GM23338 (cell line): ENCODE measurements at regions not wholly inside any gene's neighbourhood (a gene's known extent, or its start where the extent isn't known, plus 50 kb on each side); places are given as distances from the start of the nearest gene placed in this dataset.

ENCODE experiments used
- ATAC-seq: fragments of 200-7000 bp; cut with Tn5 transposase; 3 replicates; pipeline ENCODE4 v1.9.1; 2020
- DNase-seq: peaks from one replicate; pipeline ENCODE4 v3.0.0-alpha.2; 2015; ENCODE audit warnings: low spot score
- H2AFZ ChIP-seq: fragments of 200-600 bp; sonication (generic); 2 replicates; pipeline ENCODE4 v1.8.0; 2016; ENCODE audit warnings: antibody characterized with exemption, mild to moderate bottlenecking, moderate library complexity
- H3F3A ChIP-seq: fragments of 200-600 bp; sonication (generic); replicated peaks from 2 replicates; pipeline ENCODE4 v1.8.0; 2017; ENCODE audit warnings: antibody characterized with exemption, mixed run types, low read depth
- H3K27ac ChIP-seq: fragments of 200-600 bp; sonication (generic); 2 replicates; pipeline ENCODE4 v1.6.1; 2016; ENCODE audit warnings: low read depth
- H3K27me3 ChIP-seq: fragments of 200-600 bp; sonication (generic); 2 replicates; pipeline ENCODE4 v1.8.0; 2016; ENCODE audit warnings: mild to moderate bottlenecking, mixed run types, moderate library complexity; ENCODE audit not compliant: insufficient read depth
- H3K36me3 ChIP-seq: fragments of 200-600 bp; sonication (generic); 2 replicates; pipeline ENCODE4 v1.8.0; 2016; ENCODE audit warnings: mild to moderate bottlenecking; ENCODE audit not compliant: insufficient read depth
- H3K4me1 ChIP-seq: fragments of 200-600 bp; sonication (generic); 2 replicates; pipeline ENCODE4 v1.8.0; 2016; ENCODE audit warnings: mild to moderate bottlenecking, moderate library complexity; ENCODE audit not compliant: insufficient read depth
- H3K4me2 ChIP-seq: fragments of 200-600 bp; sonication (generic); 2 replicates; pipeline ENCODE4 v1.7.1; 2017; ENCODE audit warnings: mixed run types
- H3K4me3 ChIP-seq: fragments of 200-600 bp; sonication (generic); 2 replicates; pipeline ENCODE4 v1.6.1; 2016; ENCODE audit warnings: mixed run types
- H3K79me2 ChIP-seq: fragments of 200-600 bp; sonication (generic); replicated peaks from 2 replicates; pipeline ENCODE4 v1.8.0; 2017; ENCODE audit warnings: mild to moderate bottlenecking; ENCODE audit not compliant: insufficient read depth
- H3K9me2 ChIP-seq: fragments of 200-600 bp; sonication (generic); 2 replicates; pipeline ENCODE4 v1.8.0; 2017; ENCODE audit not compliant: insufficient read depth
- H4K20me1 ChIP-seq: fragments of 200-600 bp; sonication (generic); replicated peaks from 2 replicates; pipeline ENCODE4 v1.8.0; 2017; ENCODE audit warnings: mild to moderate bottlenecking; ENCODE audit not compliant: insufficient read depth
- H3K27ac Mint-ChIP-seq: 2 replicates; pipeline ENCODE4 v1.8.0; 2020; ENCODE audit warnings: inconsistent platforms, mild to moderate bottlenecking, moderate library complexity, mixed read lengths
- H3K27me3 Mint-ChIP-seq: 3 replicates; pipeline ENCODE4 v1.8.0; 2022; ENCODE audit warnings: low read depth, mild to moderate bottlenecking, moderate library complexity, mixed read lengths, inconsistent platforms; ENCODE audit not compliant: insufficient read depth, poor library complexity
- H3K36me3 Mint-ChIP-seq: 3 replicates; pipeline ENCODE4 v1.8.0; 2021; ENCODE audit warnings: low read depth, mild to moderate bottlenecking, inconsistent platforms, moderate library complexity, mixed read lengths
- H3K4me1 Mint-ChIP-seq: 3 replicates; pipeline ENCODE4 v1.8.0; 2020; ENCODE audit warnings: mild to moderate bottlenecking, inconsistent platforms, mixed read lengths
- H3K4me3 Mint-ChIP-seq: 3 replicates; pipeline ENCODE4 v1.8.0; 2021; ENCODE audit warnings: moderate library complexity, mild to moderate bottlenecking, inconsistent platforms, mixed read lengths
- H3K9me3 Mint-ChIP-seq: 3 replicates; pipeline ENCODE4 v1.8.0; 2020; ENCODE audit warnings: moderate library complexity, mild to moderate bottlenecking, inconsistent platforms, mixed read lengths
- CTCF ChIP-seq, 2 experiments: fragments of 200-600 bp in 1 of 2; sonication (generic) in 1 of 2; conservative IDR thresholded peaks; 2 replicates each; pipeline versions ENCODE4 v1.5.1 to v1.6.1; 2016 to 2017; ENCODE audit warnings: antibody characterized with exemption in 2 of 2, low read depth in 2 of 2, mild to moderate bottlenecking in 2 of 2, moderate library complexity in 1 of 2
- NANOG ChIP-seq: IDR thresholded peaks from 2 replicates; pipeline ENCODE4 v1.6.1; 2016; ENCODE audit warnings: antibody characterized with exemption, borderline replicate concordance
- POLR2AphosphoS5 ChIP-seq: IDR thresholded peaks from 2 replicates; pipeline ENCODE4 v1.6.1; 2016; ENCODE audit warnings: antibody characterized with exemption, low read depth
- REST ChIP-seq: IDR thresholded peaks from one replicate; pipeline ENCODE4 v1.6.1; 2018; ENCODE audit warnings: antibody characterized with exemption; ENCODE audit not compliant: unreplicated experiment
- STAT1 ChIP-seq: IDR thresholded peaks from one replicate; pipeline ENCODE4 v1.6.1; 2016; ENCODE audit warnings: antibody characterized with exemption; ENCODE audit not compliant: unreplicated experiment
- ZNF331 ChIP-seq: fragments of 250-450 bp; sonication (Bioruptor Pico); IDR thresholded peaks from 2 replicates; pipeline ENCODE4 v1.5.0; 2020; ENCODE audit warnings: low read depth, mild to moderate bottlenecking, moderate library complexity

GRCh38 chrX:80282535-80282934, 137.7 kb upstream of the TENT5D start:
- Histone ChIP-seq H3K36me3 (no peaks in the 10 kb centered on the region), H3K4me1 (no peaks in the 10 kb centered on the region), H3K4me3 (no peak overlapping the region), H3K27me3 (no peaks in the 10 kb centered on the region), H2AFZ (no peak overlapping the region), H4K20me1 (no peaks in the 10 kb centered on the region), H3F3A (no peaks in the 10 kb centered on the region), H3K27ac (no peak overlapping the region), H3K4me2 (no peak overlapping the region), H3K79me2 (no peaks in the 10 kb centered on the region), H3K9me2 (no peaks in the 10 kb centered on the region)
- no peak for DNase-seq
- peaks cover 8% of the 10 kb centered on the region; the same call in 2 of the 3 replicates for H3K36me3 Mint-ChIP-seq
- H3K27ac Mint-ChIP-seq = no peak overlapping the region
- H3K4me1 Mint-ChIP-seq = no peaks in the 10 kb centered on the region
- no peaks in the 10 kb centered on the region for H3K27me3 Mint-ChIP-seq
- TF ChIP-seq CTCF (conservative IDR thresholded peaks at IDR 0.05; ENCODE audit: low read depth in 2 of 2) (peak in 1 of 2 experiments; percentile 36; a peak in 1 of 4 replicates), POLR2AphosphoS5 (no peak)
- peaks cover 6% of the 10 kb centered on the region; the same call in 2 of the 3 replicates for H3K9me3 Mint-ChIP-seq
- ATAC-seq = no peak
- no peak overlapping the region for H3K4me3 Mint-ChIP-seq

- no peak overlapping the region for H3K4me3 ChIP-seq
- no peak overlapping the region for H3K27ac Mint-ChIP-seq
- peak; percentile 61 for DNase-seq
- no peak overlapping the region for H3K4me3 Mint-ChIP-seq
- no peak overlapping the region for H3K27ac ChIP-seq
- no peaks in the 10 kb centered on the region for H3K36me3 Mint-ChIP-seq
- H3K4me1 Mint-ChIP-seq = no peaks in the 10 kb centered on the region
- no peak overlapping the region for H2AFZ ChIP-seq
- TF ChIP-seq STAT1 (no peak), NANOG (no peak), CTCF (conservative IDR thresholded peaks at IDR 0.05; ENCODE audit: low read depth in 2 of 2) (peak; percentile 68 to 74), ZNF331 (CRISPR knock-in tag) (no peak), REST (no peak)
- H3K4me2 ChIP-seq = no peak overlapping the region
- H4K20me1 ChIP-seq = no peaks in the 10 kb centered on the region
- H3K79me2 ChIP-seq = no peaks in the 10 kb centered on the region
- H3K27me3 Mint-ChIP-seq = no peaks in the 10 kb centered on the region
- H3K4me1 ChIP-seq = no peaks in the 10 kb centered on the region
- H3K27me3 ChIP-seq = no peaks in the 10 kb centered on the region
- H3K36me3 ChIP-seq = no peaks in the 10 kb centered on the region
- H3K9me2 ChIP-seq = no peaks in the 10 kb centered on the region
- H3K9me3 Mint-ChIP-seq = no peaks in the 10 kb centered on the region; the same call in 2 of the 3 replicates
- no peaks in the 10 kb centered on the region for H3F3A ChIP-seq
- ATAC-seq = peak; percentile 69
Observed at GRCh38 chrX:80285131-80285773, 135.0 kb upstream of the TENT5D start.
